GM12801 (cell line): ENCODE measurements at regions not wholly inside any gene's neighbourhood (a gene's known extent, or its start where the extent isn't known, plus 50 kb on each side); places are given as distances from the start of the nearest gene placed in this dataset.

Experiments used
- CTCF ChIP-seq: IDR thresholded peaks from one replicate; pipeline ENCODE4 v1.5.1; 2011; ENCODE audit warnings: control low read depth; ENCODE audit not compliant: insufficient read length; ENCODE audit errors: extremely low read depth

GRCh38 chr15:36406366-36406765 lies 173.1 kb upstream of the CDIN1 start:
- no peak for TF ChIP-seq CTCF

GRCh38 chr15:36406911-36407310 lies 172.5 kb upstream of the CDIN1 start:
- TF ChIP-seq CTCF: no peak

GRCh38 chr15:36407647-36408046 lies 171.8 kb upstream of the CDIN1 start:
- no peak for TF ChIP-seq CTCF

GRCh38 chr15:36409819-36410218 lies 169.6 kb upstream of the CDIN1 start:
- TF ChIP-seq CTCF: no peak

- TF ChIP-seq CTCF: no peak
These were observed 164.8 kb upstream of the CDIN1 start for GRCh38 chr15:36414670-36415069.

GRCh38 chr15:36415643-36416042 lies 163.8 kb upstream of the CDIN1 start:
- no peak for TF ChIP-seq CTCF

- no peak for TF ChIP-seq CTCF
These were observed 156.8 kb upstream of the CDIN1 start for GRCh38 chr15:36422631-36423030.

GRCh38 chr15:36426691-36427090 lies 152.7 kb upstream of the CDIN1 start:
- no peak for TF ChIP-seq CTCF
